Body of pancreas (tissue), 4 donors: ENCODE measurements at regions not wholly inside any gene's neighbourhood (a gene's known extent, or its start where the extent isn't known, plus 50 kb on each side); places are given as distances from the start of the nearest gene placed in this dataset.

Experiments
- CTCF ChIP-seq, 7 experiments: fragments of 450-650 bp in 4 of 7; fragments of 200-600 bp in 3 of 7; sonication (generic) in 3 of 7; IDR thresholded peaks; one replicate each; pipeline ENCODE4 v1.5.1; 2016 to 2019; ENCODE audit warnings: antibody characterized with exemption in 7 of 7
- POLR2A ChIP-seq, 3 donors: fragments of 450-650 bp; IDR thresholded peaks; one replicate each; pipeline ENCODE4 v1.6.1; 2016; ENCODE audit warnings: antibody characterized with exemption in 3 of 3, mild to moderate bottlenecking in 2 of 3

- TF ChIP-seq POLR2A (IDR thresholded peaks at IDR 0.05) = no peak
- no peak for TF ChIP-seq CTCF (IDR thresholded peaks at IDR 0.05)
Measured at GRCh38 chr12:123064366-123064765, 83.9 kb downstream of the ARL6IP4 start.
